Hypothalamus (tissue), 51 donors: ENCODE measurements at regions not wholly inside any gene's neighbourhood (a gene's known extent, or its start where the extent isn't known, plus 50 kb on each side); places are given as distances from the start of the nearest gene placed in this dataset.
"Not testable (repeated sequence)": the region's sequence is repeated elsewhere in the genome, so short reads cannot be mapped to it uniquely, and the experiment has no call there.

Experiments used
- DNase-seq, 51 donors: peaks; one replicate each; lab custom pipeline; 2025; lab: John Stamatoyannopoulos, UW

DNA sequence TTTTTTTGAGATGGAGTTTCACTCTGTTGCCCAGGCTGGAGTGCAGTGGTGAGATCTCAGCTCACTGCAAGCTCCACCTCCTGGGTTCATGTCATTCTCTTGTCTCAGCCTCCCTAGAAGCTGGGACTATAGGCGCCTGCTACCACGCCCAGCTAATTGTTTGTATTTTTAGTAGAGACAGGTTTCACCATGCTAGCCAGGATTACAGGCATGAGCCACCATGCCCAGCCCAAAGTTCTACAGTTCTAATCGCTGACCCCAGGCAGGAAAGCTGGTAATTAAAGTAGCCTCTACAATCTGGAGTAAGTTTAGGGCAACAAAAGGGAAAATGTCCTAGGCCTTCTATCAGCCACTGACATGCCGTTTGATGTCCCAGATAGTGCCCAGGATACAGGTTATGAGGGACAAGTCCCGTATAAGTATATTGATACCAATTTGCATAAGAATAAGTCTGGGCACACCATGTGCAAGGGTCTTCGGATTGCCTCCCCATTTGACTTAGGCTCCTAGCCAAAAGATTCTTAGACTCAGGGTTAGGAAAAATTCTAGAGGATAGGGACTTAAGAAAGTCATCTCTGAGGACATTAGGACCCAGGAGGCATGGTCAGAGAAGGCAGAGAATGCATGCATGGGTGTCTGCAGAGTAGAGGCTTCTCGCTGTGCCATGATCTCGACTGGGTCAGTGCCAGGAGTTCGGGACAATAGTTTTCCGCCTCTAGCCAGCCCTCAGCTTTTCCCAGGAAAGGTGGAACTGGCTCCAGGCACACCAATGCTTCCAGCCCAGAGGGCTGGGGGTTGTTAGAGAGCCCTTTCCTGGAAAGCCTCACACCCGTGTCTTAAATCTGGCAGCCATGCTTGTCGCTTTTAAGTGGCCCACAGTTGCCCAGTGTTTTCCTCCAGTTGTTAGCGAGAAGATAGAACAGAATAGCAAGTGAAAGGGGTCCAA, 1111.1 kb downstream of the TAF11L14 start:
- DNase-seq, result no peak

GRCh38 chr5:18745988-18746615, 1111.8 kb downstream of the TAF11L14 start:
- DNase-seq, result no peak

- no peak for DNase-seq
These were observed 1115.5 kb downstream of the TAF11L14 start for GRCh38 chr5:18749763-18750162.

DNA sequence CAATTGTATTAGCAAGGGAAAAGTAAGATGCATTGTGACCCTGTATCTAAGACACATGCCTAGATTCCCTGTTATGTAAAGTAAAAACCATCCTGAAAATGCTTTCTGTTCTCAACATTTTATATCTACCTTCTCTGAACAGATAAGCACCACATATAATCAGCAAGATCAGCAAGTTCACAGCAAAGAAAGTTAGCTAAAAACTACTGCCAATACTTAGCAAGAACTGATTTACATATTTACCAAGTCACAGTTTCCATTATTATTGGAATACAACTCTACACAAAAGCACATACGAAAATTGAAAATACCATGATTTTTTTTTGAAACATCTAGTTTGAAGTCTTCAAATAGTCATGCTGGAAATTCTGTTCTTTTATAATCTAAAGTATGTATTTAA, 1118.1 kb downstream of the TAF11L14 start:
- DNase-seq, result no peak

DNA sequence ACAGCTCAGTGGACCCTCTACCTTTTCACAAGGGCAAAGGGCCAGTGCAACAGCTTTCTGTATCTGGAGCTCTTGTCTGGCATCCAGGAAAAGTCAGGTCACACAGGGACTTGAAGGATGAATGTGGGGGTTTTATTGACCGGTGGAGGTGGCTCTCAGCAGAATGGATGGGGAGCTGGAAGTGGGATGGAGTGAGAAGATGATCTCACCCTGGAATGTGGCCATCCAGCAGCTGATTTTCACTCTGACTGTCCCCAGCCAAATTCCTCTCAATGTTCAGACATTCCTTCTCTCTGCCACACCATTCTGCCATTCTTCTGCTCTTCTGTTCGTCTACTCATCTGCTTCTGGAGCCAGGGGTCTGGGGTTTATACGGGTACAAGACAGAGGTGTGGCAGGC, 1119.9 kb downstream of the TAF11L14 start:
- DNase-seq, result no peak

- no peak for DNase-seq
These were observed 1127.5 kb downstream of the TAF11L14 start for GRCh38 chr5:18761801-18762200.

GRCh38 chr5:18764161-18764560, 1129.9 kb downstream of the TAF11L14 start:
- no peak for DNase-seq

GRCh38 chr5:18765304-18765703, 1131.0 kb downstream of the TAF11L14 start:
- DNase-seq, result no peak

DNA sequence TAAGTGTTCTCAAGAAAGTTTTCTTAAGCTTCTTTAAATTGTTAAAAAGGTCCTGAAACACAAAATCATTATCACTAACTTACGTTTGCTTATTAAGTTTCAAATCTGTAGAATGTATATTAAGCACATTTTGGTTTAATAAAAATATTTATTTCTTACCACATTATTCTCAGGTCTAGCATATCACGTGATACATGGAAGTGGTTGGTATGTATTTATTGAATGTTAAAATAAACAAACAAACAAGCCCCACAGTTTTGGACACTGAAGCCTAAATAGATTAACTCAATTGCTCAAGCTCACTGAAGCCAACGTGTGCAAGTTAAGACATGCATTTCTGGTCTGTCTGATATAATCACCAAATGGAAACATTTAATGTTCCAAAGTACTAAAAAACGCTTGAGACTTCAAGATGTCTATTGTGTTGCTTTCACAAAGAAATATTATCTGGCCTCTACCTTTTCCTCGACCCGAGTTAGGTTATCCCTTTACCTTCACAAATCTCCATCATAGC, 1136.9 kb downstream of the TAF11L14 start:
- DNase-seq, result no peak

DNA sequence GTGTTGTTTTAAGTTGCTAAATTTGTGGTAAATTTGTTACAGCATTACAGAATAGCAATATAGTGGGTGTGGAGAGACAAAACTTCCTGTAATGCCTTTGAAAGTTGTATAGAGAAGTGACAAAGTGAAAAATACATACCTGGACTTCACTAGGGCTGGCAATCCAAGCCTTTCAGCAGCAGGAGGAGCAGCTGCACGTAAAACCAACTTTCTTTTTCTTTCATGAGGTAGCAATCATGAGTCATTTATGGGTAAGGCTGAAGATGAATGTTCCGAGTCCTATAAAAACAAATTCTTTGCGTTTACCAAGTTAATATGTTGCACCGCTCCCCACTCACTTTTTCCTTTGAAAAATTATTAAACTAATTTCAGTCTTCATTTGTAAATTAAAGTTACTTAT, 1138.2 kb downstream of the TAF11L14 start:
- no peak for DNase-seq

- peak in 3 of 51 donors; percentile 3 to 10 (median 4) for DNase-seq
These were observed 1144.0 kb downstream of the TAF11L14 start for GRCh38 chr5:18778225-18778624.

GRCh38 chr5:18789218-18789998, 1155.1 kb downstream of the TAF11L14 start:
- DNase-seq, result no peak

GRCh38 chr5:18792145-18792544, 1157.9 kb downstream of the TAF11L14 start:
- DNase-seq, result no peak

DNA sequence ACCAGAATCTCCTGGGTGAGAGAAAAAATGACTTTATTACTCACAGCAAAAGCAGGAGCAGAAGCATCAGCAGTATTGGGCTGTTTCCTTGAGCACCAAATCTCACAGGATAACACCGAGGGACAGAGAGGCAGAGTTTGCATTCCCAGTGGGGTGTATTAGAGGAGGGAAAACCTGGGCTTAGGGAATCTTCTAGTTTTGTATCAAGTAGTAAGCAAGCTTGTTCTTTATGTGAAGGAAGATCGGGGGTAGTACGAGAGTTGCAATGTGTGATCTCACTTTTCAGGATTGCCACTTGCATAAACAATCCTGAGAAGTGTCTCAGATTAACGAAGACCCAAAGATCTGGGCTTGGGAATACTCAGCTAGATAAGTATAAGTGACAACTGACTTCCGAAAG, 1163.0 kb downstream of the TAF11L14 start:
- no peak for DNase-seq

GRCh38 chr5:18798058-18798457, 1163.8 kb downstream of the TAF11L14 start:
- no peak for DNase-seq

DNA sequence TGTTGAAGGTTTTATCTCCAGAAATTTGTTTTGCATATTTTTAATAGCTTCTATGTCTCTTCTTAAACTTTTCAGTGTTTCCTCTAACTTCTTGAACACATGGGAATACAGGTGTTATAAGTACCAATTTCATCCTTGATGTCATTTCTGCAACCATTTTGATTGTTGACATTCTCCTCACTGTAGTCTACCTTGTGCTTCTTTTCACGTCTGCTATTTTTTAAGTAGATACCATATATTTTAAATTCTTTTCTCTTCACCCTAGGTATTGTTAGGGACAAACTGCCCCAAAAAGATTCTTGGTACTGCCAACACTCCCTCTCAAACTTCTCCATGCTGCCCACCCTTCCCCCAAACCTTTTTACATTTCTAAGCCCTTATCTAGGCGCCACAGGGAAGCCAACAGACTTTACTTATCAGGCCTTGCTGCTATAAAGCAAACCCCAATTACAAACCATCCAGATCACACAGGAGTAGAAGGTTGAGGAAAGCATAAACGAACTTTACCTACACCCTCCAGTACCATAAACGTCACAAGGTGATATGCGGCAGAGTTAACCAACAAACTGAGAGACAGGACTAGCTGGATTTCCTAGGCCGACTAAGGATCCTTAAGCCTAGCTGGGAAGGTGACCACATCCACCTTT, 1165.3 kb downstream of the TAF11L14 start:
- no peak for DNase-seq

GRCh38 chr5:18800293-18801025, 1166.2 kb downstream of the TAF11L14 start:
- no peak for DNase-seq

DNA sequence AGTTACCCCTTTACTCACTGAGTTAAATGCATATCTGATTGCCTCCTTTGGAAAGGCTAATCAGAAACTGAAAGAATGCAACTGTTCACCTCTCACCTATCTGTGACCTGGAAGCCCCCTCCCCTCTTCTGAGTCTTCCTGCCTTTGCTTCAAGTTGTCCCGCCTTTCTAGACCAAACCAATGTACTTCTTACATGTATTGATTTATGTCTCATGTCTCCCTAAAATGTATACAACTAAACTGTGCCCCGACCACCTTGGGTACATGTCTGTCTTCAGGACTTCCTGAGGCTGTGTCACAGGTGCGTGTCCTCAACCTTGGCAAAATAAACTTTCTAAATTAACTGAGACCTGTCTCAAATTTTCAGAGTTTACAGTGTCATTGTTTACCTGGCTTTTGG, 1167.2 kb downstream of the TAF11L14 start:
- not testable (repeated sequence) for DNase-seq

GRCh38 chr5:18802336-18802735, 1168.1 kb downstream of the TAF11L14 start:
- no peak for DNase-seq

DNA sequence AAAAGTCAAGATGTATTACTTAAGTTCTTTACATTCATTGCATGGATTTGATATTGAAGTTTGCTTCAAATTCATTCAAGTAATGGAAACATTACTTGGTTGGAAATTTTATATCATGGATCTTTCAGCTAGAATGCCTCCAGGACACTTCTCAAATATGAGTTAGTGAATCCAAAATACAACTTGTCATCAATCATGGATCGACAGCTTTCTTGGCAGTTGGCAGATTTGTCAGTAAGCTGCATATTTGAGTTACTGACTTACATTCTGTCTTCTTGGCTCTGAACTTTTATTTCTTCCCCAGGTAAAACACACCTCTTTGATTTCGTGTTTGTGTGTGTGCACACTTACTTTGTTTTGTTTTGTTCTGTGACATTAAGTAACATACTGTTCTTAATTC, 1171.1 kb downstream of the TAF11L14 start:
- no peak for DNase-seq
